Fibroblast of pulmonary artery (primary cell): ENCODE measurements at regions not wholly inside any gene's neighbourhood (a gene's known extent, or its start where the extent isn't known, plus 50 kb on each side); places are given as distances from the start of the nearest gene placed in this dataset.
A peak's percentile ranks its signal among the peaks of the same experiment; 100 is the strongest.

Source experiments
- DNase-seq: peaks from one replicate; pipeline ENCODE4 v3.0.0-alpha.2; 2010; ENCODE audit warnings: low read depth
- H3K4me3 ChIP-seq: replicated peaks from 2 replicates; pipeline ENCODE4 v1.5.1; 2011; ENCODE audit warnings: low read depth, mild to moderate bottlenecking, control low read depth, low read length, moderate library complexity
- CTCF ChIP-seq: IDR thresholded peaks from 2 replicates; pipeline ENCODE4 v1.5.1; 2011; ENCODE audit warnings: mild to moderate bottlenecking, control low read depth, low read length, inconsistent platforms; ENCODE audit errors: missing control alignments

DNA sequence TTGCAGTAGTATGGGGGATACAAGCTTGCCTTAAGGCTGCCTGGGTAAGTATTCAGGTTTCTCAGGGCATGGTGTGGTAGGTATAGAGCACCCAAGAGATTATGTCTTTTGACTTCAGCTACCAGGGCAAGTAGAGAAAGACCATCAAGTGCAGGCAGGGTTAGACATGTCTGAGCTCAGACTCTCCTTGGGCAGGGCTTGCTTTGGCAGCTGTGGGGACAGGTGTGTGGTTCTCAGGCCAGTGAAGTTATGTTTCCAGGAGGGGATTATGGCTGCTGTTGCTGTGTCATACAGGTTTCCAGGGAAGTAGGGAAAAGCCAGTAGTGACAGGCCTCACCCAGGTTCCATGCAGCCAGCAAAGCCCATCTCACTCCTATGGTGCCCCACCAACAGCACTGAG is 1040.4 kb downstream of the FLRT2 start:
- DNase-seq: no peak
- no peak overlapping the region for H3K4me3 ChIP-seq
- no peak for TF ChIP-seq CTCF

DNA sequence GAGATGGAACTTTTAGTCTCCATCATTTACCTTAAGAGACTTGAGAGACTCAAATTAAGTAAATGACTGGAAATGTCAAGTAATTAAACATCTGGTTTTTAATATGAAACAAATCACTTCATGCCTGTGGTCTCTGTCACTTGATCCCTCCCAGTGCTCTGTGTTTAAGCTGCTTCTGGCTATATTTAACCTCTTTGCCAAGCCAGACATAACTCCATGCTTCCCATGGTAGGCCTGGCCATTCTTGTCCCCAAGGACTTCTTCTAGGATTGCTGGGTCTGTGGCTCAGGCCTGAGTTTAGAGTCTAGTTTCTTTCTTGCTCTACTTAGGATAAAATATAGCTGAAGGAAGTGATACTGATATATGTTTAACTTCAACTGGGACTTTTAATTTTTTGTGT is 1013.6 kb downstream of the FLRT2 start:
- H3K4me3 ChIP-seq: no peak overlapping the region
- TF ChIP-seq CTCF: no peak
- DNase-seq: no peak

DNA sequence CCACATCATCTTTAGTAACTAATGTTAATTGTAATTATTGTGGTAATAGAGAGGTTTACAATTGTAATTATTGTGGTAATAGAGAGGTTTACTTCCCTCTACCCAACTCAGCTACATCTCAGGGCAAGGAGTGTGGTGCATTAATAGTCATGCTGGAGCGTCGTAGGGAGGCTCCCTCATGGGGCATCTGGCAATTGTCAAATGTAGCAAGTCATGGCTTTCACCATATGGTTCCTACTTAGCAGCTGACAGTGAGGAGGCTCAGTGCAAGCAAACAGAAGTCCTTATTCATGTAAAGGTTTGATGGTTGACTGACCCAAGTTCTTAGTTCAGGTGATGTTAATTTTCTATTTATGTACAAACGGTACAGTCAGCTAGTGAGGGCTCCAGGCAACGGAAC is 1012.0 kb downstream of the FLRT2 start:
- DNase-seq: peak; percentile 4
- TF ChIP-seq CTCF: no peak
- H3K4me3 ChIP-seq: no peak overlapping the region

DNA sequence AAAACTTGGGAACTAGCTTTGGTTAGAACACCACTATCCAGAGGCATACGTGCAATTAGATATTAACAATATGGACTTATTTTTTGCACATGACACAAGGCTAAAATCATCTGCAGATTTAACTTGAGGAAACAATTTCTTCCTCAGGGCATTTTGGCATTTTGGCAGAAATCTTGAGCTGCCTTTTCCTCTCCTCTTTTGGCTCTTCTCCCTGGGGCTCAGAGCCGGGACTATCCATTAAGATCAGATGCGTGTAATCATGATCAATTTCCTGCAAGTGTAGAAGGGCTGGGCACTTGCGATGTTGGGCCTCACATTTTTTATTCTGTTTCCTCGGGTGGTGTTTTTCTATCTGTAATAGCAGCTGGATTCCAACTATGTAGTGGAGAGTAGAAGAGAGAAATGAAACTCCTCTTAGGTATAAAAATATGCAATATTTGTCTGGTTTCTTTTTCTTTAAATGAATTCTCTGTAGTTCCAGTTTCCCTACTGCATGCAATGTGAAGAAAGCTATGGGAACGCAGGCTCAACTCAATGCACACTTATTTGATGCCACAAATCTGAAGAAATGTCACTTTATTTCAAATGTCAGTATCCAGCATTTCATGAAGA is 1010.8 kb downstream of the FLRT2 start:
- DNase-seq: no peak
- H3K4me3 ChIP-seq: no peak overlapping the region
- TF ChIP-seq CTCF: no peak

GRCh38 chr14:86539361-86540070 is 1009.6 kb downstream of the FLRT2 start:
- H3K4me3 ChIP-seq: no peak overlapping the region
- no peak for DNase-seq
- TF ChIP-seq CTCF: no peak

GRCh38 chr14:86533834-86534233 is 1003.9 kb downstream of the FLRT2 start:
- H3K4me3 ChIP-seq: no peak overlapping the region
- TF ChIP-seq CTCF: no peak
- DNase-seq: no peak

DNA sequence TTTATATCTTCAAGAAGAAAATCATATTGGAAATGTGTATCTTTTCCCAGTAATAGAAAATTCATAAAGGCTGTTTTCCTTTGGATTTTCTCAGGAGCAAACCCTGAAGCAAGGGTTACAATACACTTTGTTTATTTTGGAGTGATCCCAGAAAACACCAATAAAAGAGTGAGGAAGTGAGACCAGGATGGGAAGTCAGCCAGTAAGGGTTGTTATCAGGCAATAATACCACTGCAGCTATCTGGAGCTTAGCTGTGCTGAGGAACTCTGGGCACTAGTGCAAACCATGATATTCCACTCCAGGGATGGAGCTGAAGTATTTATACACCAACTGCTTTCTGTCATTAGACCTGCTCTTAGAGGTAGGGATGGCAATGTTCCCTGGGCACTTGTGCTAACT is 1002.3 kb downstream of the FLRT2 start:
- peak; percentile 66 for DNase-seq
- no peak overlapping the region for H3K4me3 ChIP-seq
- TF ChIP-seq CTCF: no peak
